OCI-LY7 (cell line): ENCODE measurements at regions not wholly inside any gene's neighbourhood (a gene's known extent, or its start where the extent isn't known, plus 50 kb on each side); places are given as distances from the start of the nearest gene placed in this dataset.

Source experiments
- BruUV-seq: library from RNA; stranded (reverse); fragments of 400-500 nt; replicated peaks from 2 replicates; lab custom pipeline; 2021; lab: Mats Ljungman, UMichigan
- CTCF ChIA-PET: fragments of 300-600 bp; sonication (Branson Sonifier 250); formaldehyde crosslinking; loops from one replicate; lab custom pipeline; 2022; ENCODE audit warnings: antibody characterized with exemption; ENCODE audit not compliant: unreplicated experiment; lab: Charles Lee
- POLR2A ChIA-PET: fragments of 300-600 bp; sonication (Branson Sonifier 250); formaldehyde crosslinking; loops from one replicate; lab custom pipeline; 2022; ENCODE audit warnings: antibody characterized with exemption; lab: Charles Lee
- DNase-seq: peaks from one replicate; pipeline ENCODE4 v3.0.0-alpha.2; 2015; ENCODE audit warnings: low spot score
- H2AFZ ChIP-seq: fragments of 200-600 bp; sonication (generic), shearing (Covaris generic); 2 replicates; pipeline ENCODE4 v1.6.1; 2014; ENCODE audit warnings: mild to moderate bottlenecking, antibody characterized with exemption, low read length, moderate library complexity
- H3K27ac ChIP-seq: fragments of 200-600 bp; sonication (generic); 2 replicates; pipeline ENCODE4 v1.5.1; 2014; ENCODE audit warnings: mixed run types, low read depth, mild to moderate bottlenecking, moderate library complexity, low read length, inconsistent platforms; ENCODE audit not compliant: poor library complexity, severe bottlenecking
- H3K36me3 ChIP-seq: fragments of 200-600 bp; sonication (generic); 2 replicates; pipeline ENCODE4 v1.6.1; 2014; ENCODE audit warnings: mild to moderate bottlenecking, antibody characterized with exemption, low read length, moderate library complexity, mixed read lengths; ENCODE audit not compliant: insufficient read depth
- H3K4me1 ChIP-seq: fragments of 200-600 bp; sonication (generic); 2 replicates; pipeline ENCODE4 v1.5.1; 2014; ENCODE audit warnings: mild to moderate bottlenecking, low read length; ENCODE audit not compliant: insufficient read depth, poor library complexity, severe bottlenecking
- H3K4me2 ChIP-seq: fragments of 200-600 bp; sonication (generic); 2 replicates; pipeline ENCODE4 v1.6.1; 2014; ENCODE audit warnings: mild to moderate bottlenecking, low read length
- H3K4me3 ChIP-seq: fragments of 200-600 bp; sonication (generic); 2 replicates; pipeline ENCODE4 v1.5.1; 2014; ENCODE audit warnings: mild to moderate bottlenecking, low read depth, low read length; ENCODE audit not compliant: poor library complexity, severe bottlenecking
- H3K79me2 ChIP-seq: fragments of 200-600 bp; sonication (generic); 2 replicates; pipeline ENCODE4 v1.6.1; 2016; ENCODE audit warnings: low read depth, mild to moderate bottlenecking, low read length, moderate library complexity, mixed read lengths; ENCODE audit not compliant: insufficient read depth
- H3K9me2 ChIP-seq: fragments of 200-600 bp; sonication (generic); 2 replicates; pipeline ENCODE4 v1.6.1; 2016; ENCODE audit warnings: mild to moderate bottlenecking, low read length, mixed read lengths; ENCODE audit not compliant: insufficient read depth
- H3K9me3 ChIP-seq: fragments of 200-600 bp; sonication (generic); 2 replicates; pipeline ENCODE4 v1.6.1; 2014; ENCODE audit warnings: mild to moderate bottlenecking, mixed run types, low read length, mixed read lengths
- H4K20me1 ChIP-seq: fragments of 200-600 bp; sonication (generic); 2 replicates; pipeline ENCODE4 v1.6.1; 2014; ENCODE audit warnings: mild to moderate bottlenecking, antibody characterized with exemption, low read length, moderate library complexity, mixed read lengths; ENCODE audit not compliant: insufficient read depth
- CTCF ChIP-seq: fragments of 200-600 bp; sonication (generic); conservative IDR thresholded peaks from 2 replicates; pipeline ENCODE4 v1.5.1; 2014; ENCODE audit warnings: mild to moderate bottlenecking, antibody characterized with exemption, low read length, moderate library complexity, mixed read lengths
- EZH2phosphoT487 ChIP-seq: fragments of 200-600 bp; sonication (generic); IDR thresholded peaks from 2 replicates; pipeline ENCODE4 v1.6.1; 2018; ENCODE audit warnings: low read depth, borderline replicate concordance, mild to moderate bottlenecking, mixed run types, antibody characterized with exemption, low read length, moderate library complexity, mixed read lengths
- intact Hi-C: fragments of 100-400 bp; cut with micrococcal nuclease; formaldehyde crosslinking; loops from one replicate; pipeline ENCODE4 v1.10.0; 2022; ENCODE audit not compliant: unreplicated experiment

GRCh38 chr6:163759542-163759941 lies 345.0 kb downstream of the QKI start:
- Histone ChIP-seq H3K9me3 (peaks cover 7% of the 10 kb centered on the region), H3K27ac (no peak overlapping the region), H3K4me1 (peaks cover 61% of the 10 kb centered on the region), H2AFZ (peak overlapping the region; percentile 44; the same call in 1 of the 2 replicates), H3K36me3 (peaks cover 6% of the 10 kb centered on the region), H3K79me2 (no peaks in the 10 kb centered on the region), H4K20me1 (no peaks in the 10 kb centered on the region), H3K9me2 (no peaks in the 10 kb centered on the region), H3K4me3 (no peak overlapping the region), H3K4me2 (no peak overlapping the region)
- intact Hi-C loops = loop anchor here (5.0 kb wide), 1 partner anchor 342 kb away; no protein-coding TSS in a partner anchor
- no peak for DNase-seq
- POLR2A ChIA-PET = interaction anchor here (0.6 to 1.4 kb wide), 8 partner anchors 14 to 62 kb away, joined by 3 to 6 read pairs (median 4); no protein-coding TSS in a partner anchor
- no peak for TF ChIP-seq CTCF
- no peak for TF ChIP-seq EZH2phosphoT487
- BruUV-seq = no TSS peak
- CTCF ChIA-PET = no interaction called here

- H3K9me3 ChIP-seq = peaks cover 7% of the 10 kb centered on the region
- no peak for TF ChIP-seq EZH2phosphoT487
- no peak for TF ChIP-seq CTCF
- no peaks in the 10 kb centered on the region for H3K9me2 ChIP-seq
- H3K4me3 ChIP-seq = no peak overlapping the region
- H3K4me2 ChIP-seq = peak overlapping the region; percentile 29
- H3K27ac ChIP-seq = peak overlapping the region; percentile 86
- peak; percentile 23 for DNase-seq
- ChIA-PET CTCF (no interaction called here), POLR2A (interaction anchor here (0.6 to 1.8 kb wide), 3 partner anchors 15 to 548 kb away, joined by 3 to 5 read pairs (median 4); no protein-coding TSS in a partner anchor)
- peaks cover 6% of the 10 kb centered on the region for H3K36me3 ChIP-seq
- H4K20me1 ChIP-seq = no peaks in the 10 kb centered on the region
- intact Hi-C loops = loop anchor here (2.0 to 5.0 kb wide), 3 partner anchors 29 to 340 kb away; no protein-coding TSS in a partner anchor
- H3K4me1 ChIP-seq = peaks cover 54% of the 10 kb centered on the region
- peak overlapping the region; percentile 41; the same call in 1 of the 2 replicates for H2AFZ ChIP-seq
- no TSS peak for BruUV-seq
- H3K79me2 ChIP-seq = no peaks in the 10 kb centered on the region
These were observed 343.0 kb downstream of the QKI start for GRCh38 chr6:163757520-163757919.

GRCh38 chr6:163756079-163756478 lies 341.6 kb downstream of the QKI start:
- no TSS peak for BruUV-seq
- Histone ChIP-seq H3K9me3 (peaks cover 7% of the 10 kb centered on the region), H3K4me2 (peak overlapping the region; percentile 86), H3K9me2 (no peaks in the 10 kb centered on the region), H3K36me3 (peaks cover 6% of the 10 kb centered on the region), H2AFZ (peak overlapping the region; percentile 41; the same call in 1 of the 2 replicates), H3K79me2 (no peaks in the 10 kb centered on the region), H4K20me1 (no peaks in the 10 kb centered on the region), H3K4me1 (peaks cover 54% of the 10 kb centered on the region), H3K27ac (peak overlapping the region; percentile 86), H3K4me3 (peak overlapping the region; percentile 55)
- no peak for TF ChIP-seq EZH2phosphoT487
- no peak for TF ChIP-seq CTCF
- intact Hi-C loops = loop anchor here (1.0 to 5.0 kb wide), 5 partner anchors 27 to 339 kb away; no protein-coding TSS in a partner anchor
- peak; percentile 93 for DNase-seq
- ChIA-PET POLR2A (interaction anchor here (0.5 to 2.4 kb wide), 17 partner anchors 8 to 205 kb away, joined by 3 to 9 read pairs (median 4); no protein-coding TSS in a partner anchor), CTCF (interaction anchor here (0.5 to 1.1 kb wide), 4 partner anchors 10 to 44 kb away, joined by 3 to 5 read pairs (median 3); no protein-coding TSS in a partner anchor)
